Right kidney (tissue), 1 donor: ENCODE measurements at regions not wholly inside any gene's neighbourhood (a gene's known extent, or its start where the extent isn't known, plus 50 kb on each side); places are given as distances from the start of the nearest gene placed in this dataset.

Experiments
- DNase-seq: peaks from one replicate; pipeline ENCODE4 v3.0.0-alpha.2; 2016

DNA sequence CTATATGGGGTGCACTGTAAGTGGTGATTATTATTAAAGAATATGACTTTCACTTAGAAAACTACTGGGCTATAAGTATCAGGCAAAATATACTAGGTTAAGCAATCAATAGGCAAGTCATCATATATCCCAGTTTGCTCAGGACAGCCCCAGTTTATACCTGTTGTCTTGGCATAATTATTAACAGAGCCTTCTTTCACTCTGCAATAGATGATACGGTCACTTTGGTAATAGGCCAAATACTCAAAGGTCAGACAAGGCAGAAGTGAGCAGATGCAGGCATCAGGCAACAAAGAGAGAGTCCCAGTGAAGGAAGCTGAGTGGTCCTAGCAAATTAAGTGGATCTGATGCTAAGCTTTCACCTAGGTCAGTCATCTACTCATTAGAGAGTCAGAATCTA lies 599.9 kb downstream of the LMO4 start:
- DNase-seq: no peak

GRCh38 chr1:87929906-87930305 lies 601.2 kb downstream of the LMO4 start:
- DNase-seq: no peak

- DNase-seq: no peak
These were observed 602.1 kb downstream of the LMO4 start for GRCh38 chr1:87930796-87931195.

DNA sequence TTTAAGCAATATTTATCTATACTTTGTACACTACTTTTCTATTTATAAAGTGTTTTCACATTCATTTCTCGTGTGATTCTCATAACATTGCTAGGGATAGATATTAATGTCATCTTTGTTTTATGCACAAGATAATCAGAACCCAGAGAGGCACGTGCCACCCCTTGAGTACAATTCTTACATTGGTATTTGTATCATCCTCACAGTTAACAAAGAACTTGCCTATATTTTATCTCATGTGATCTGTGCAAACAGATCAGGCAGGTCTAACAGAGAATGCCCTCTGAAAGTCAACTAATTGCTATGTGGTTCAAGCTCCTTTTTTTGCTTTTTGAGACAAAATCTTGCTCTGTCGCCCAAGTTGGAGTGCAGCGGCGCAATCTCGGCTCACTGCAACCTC lies 604.5 kb downstream of the LMO4 start:
- DNase-seq: no peak

DNA sequence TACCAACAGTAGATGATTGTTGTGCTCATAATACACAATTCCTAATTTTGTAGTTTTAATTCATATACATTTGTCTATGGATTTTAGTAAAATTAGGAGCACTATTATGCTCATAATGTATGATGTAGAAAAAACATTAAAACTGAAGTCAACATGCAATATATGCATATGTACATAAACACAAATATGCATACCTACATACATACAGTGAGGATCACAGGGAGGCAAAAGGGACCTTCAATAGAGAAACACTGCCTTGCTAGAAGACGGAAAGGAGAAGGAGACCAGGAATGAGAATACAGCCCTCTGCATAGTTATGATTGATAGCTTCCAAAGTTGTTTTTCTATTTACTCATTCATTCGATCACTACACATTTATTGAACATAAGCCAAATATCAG lies 606.5 kb downstream of the LMO4 start:
- DNase-seq: no peak

GRCh38 chr1:87937831-87938395 lies 609.2 kb downstream of the LMO4 start:
- no peak for DNase-seq

- no peak for DNase-seq
These were observed 610.0 kb downstream of the LMO4 start for GRCh38 chr1:87938631-87939030.

- no peak for DNase-seq
These were observed 610.8 kb downstream of the LMO4 start for GRCh38 chr1:87939444-87939843.

GRCh38 chr1:87940421-87940820 lies 611.7 kb downstream of the LMO4 start:
- DNase-seq: no peak

DNA sequence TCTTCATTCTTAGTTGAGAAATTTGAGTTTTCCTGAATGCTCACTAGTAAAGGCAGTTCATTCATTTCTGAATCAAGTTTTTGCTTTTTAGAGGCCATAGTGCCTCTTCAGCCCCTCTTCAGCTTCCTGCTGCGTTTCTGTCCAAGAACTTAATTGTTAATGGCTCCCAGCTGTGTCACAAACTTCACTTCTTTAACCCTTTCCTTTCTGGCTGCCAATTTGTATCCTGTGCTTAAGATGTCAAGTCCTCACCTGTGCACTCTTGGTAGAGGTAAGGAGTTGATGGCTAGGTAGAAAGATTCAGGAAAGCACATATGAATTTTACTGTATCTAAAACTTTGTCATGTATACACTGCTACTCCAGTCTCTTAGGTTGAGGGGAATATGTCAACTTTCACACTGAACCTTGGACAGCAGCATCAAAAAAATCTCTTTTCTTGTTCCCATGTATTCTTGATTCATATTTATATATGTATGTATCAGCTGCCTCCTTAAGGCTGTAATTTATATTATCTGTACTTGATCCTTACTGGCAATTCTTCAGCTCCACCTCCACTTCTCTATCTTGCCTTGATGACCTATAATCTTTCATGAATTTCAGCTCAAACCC lies 612.8 kb downstream of the LMO4 start:
- DNase-seq: peak; percentile 26

DNA sequence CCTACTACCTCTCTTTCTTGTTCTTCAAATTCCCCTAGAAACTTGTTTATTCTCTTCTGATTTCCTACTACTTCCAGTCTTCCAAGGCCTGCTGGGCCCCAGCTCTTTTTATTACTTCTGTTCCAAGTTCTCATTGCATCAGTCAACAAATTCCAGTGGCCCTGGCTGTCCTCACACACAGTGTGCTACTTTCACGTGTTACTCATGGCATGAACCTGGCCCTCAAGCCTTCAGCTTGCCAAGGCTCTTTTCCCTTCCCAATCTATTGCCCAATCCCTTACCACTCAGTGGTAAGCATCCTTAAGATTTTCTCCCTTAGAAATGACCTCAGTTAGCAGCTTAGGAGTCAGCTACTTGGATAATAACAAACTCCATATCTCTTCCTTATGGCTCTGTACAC lies 613.5 kb downstream of the LMO4 start:
- DNase-seq: no peak

- DNase-seq: no peak
These were observed 621.0 kb downstream of the LMO4 start for GRCh38 chr1:87949711-87950110.

DNA sequence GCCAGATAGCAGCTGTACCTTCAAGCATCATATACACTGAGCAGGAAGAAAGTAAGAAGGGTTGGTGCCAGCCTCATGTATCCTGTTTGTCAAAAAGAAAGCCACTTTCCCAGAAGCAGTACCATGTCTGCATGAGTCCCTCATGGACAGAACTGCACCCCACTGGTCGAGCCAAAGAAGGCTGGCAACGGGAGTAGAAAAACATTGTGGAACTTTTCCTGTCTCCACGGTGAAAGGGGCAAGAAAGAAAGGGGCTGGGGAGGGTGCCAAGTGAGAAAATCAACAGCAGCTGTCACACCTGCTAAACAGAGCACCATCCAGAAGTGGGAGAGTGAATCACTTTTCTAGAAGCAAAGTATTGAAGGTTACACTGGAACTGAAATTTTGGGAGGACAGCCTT lies 621.7 kb downstream of the LMO4 start:
- no peak for DNase-seq

DNA sequence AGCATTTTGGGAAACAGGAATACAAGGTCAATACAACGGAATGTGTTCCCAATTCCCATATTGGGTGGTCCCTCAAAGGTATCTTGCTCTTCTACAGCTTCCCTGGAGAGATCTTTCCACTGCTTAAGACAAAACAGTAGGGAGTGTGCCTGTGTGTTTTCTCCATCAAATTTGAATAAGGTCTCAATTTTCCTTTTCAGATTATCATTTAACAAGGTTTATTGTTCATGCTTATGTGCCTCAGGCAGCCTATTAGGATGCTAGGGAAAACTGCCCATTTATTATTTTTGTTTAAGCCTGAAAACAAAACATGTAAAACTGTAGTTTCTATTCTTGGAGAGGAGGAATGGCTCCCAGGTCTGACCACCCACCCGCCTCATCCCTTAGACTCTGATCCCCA lies 622.7 kb downstream of the LMO4 start:
- no peak for DNase-seq

DNA sequence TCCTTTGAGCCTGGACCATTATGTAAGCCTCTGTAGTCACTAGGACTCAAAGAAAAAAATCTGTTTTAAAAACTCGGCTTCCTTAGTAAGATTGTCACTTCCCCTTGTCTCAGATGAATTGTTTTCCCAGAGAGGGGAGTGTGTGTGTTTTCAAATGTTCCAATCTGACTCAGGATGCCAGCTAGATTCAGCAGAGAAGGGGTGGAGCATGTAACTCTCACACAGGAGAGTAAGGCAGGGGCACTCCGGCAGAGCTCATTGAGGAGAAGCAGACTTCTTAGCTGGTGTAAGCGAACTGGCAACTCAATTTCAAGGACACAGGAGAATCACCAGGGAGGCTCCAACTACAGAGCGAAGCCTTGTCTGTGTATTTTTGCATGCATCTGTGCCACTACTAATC lies 623.2 kb downstream of the LMO4 start:
- DNase-seq: no peak

GRCh38 chr1:87953121-87953520 lies 624.4 kb downstream of the LMO4 start:
- no peak for DNase-seq

DNA sequence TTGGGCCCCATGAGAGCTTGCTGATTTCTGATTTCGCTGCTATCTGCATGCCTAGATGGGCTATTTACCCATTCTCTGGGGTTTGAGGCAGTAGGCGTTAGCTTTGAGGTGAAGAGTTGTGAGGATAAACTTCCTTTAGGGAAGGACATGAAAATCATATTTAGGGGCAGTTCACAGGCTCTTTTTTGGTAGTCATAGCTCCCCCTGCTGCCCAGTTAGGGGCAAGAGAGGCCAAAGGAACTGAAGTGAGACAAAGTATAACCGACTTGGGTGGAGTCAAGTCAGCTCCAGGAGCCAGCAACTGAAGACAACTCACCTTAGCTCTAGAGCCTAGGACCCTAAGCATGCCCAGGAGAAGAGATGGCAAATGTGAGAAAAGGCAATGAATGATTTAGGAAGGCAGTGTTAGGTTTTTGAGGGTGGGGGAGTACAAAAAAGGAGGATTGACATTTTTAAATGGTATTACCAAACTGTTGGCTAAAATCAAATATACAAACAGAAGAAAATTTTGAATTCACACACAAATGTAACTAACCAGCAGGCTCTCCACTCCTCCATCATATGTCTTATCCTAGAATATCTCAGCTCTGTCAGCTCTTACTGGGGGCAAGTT lies 625.2 kb downstream of the LMO4 start:
- peak; percentile 31 for DNase-seq

GRCh38 chr1:87955038-87955437 lies 626.4 kb downstream of the LMO4 start:
- no peak for DNase-seq

DNA sequence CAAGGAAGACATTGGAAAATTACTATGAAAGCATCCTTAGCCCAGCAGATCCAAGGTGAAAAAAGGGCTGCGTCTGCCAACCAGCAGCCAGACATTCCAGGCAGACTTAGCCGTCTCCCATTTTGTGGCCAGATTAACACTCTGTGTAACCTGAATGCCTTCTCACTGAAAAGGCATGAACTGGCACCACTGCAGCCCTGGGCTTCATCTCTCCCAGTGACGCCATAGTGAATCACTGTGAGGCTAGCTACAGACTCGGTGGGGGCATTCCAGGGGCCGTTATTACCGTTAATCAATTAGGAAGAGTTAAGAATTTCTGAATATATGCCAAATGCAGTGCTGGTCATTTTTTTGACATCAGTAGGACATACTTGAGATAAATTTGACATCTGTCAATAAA lies 627.4 kb downstream of the LMO4 start:
- no peak for DNase-seq

DNA sequence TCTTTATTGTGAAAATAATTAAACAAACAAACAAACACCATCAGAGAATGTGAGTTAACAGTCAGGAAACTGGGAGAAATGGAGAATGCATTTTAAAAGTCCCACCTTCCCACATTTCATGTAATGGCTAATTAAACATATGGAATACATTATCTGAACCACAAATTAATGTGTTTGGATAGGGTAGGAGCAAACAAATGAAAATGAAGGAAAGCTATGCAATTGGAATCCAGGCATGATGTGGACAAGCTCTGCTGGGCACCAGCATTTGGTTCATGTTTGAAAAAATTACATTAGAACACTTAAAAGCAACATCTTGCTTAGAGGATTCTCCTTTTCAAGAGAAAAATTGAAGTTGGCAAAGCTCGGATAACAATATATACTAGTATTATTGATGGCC lies 628.1 kb downstream of the LMO4 start:
- DNase-seq: no peak

DNA sequence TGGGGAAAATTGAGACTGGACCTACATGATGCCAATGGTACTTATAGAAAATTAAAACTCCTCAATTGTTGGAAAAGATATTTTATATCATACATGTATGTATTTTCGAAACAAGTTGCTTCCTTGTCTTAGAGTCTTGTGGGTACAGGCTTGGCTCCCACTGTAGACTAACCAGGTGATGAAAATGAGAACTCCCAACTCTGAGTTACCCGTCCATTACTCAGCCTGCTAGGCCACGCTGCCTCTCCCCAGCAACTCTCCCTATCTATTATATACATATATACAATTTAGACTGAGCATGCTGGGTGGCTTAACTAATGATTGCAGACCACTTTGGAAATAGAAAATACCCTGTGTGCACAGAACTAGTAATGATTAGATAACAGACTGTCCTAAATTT lies 628.7 kb downstream of the LMO4 start:
- DNase-seq: no peak

- DNase-seq: no peak
These were observed 629.5 kb downstream of the LMO4 start for GRCh38 chr1:87958201-87958600.

DNA sequence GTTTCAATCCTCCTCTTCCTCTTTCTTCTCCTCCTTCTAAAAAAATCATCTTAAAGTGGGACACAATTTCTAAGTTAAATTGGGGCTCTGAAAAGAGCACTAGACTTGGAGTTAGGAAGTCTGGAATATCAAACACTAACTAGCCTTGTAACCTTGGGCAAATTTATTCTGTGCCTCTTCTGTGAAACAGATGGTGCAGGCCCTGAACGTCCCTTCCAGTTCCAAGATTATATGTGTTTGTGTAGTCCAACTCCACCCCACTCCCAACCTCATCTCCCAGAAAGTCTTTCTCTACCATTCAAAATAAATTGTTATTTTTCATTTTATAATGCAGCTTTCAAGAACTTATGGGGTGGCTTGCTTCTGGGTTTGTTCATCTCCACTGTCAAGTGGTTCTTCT lies 630.0 kb downstream of the LMO4 start:
- DNase-seq: no peak

GRCh38 chr1:87959236-87959635 lies 630.6 kb downstream of the LMO4 start:
- DNase-seq: no peak

DNA sequence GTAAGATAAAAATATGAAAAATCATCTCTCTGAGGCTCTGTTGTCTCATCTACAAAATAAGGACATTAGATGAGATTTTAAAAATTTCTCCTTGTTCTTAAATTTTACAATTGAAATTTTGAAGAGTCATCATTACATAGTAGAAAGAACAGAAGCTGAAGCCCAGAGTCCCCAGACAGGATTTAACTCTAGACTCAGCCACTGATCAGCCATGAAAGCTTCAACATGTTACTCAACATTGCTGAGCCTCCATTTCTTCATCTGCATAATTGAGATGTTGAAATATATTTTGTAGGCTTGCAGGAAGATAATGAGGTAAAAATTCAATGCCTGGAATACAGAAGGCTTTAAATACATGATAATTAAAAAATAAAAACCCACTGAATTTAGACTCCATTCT lies 633.3 kb downstream of the LMO4 start:
- no peak for DNase-seq
